HTR-8/SVneo (cell line): ENCODE measurements at regions not wholly inside any gene's neighbourhood (a gene's known extent, or its start where the extent isn't known, plus 50 kb on each side); places are given as distances from the start of the nearest gene placed in this dataset.

Source experiments
- DNase-seq: peaks from one replicate; pipeline ENCODE4 v3.0.0; 2011; ENCODE audit warnings: low spot score, mixed read lengths; ENCODE audit not compliant: insufficient read length
- FAIRE-seq: peaks from 2 replicates; lab custom pipeline; 2011; peaks lifted over from hg19 to GRCh38; lab: Jason Lieb, UNC

- FAIRE-seq (no peak), DNase-seq (no peak)
Measured at GRCh38 chr3:176740906-176741663, 456.2 kb downstream of the TBL1XR1 start.

GRCh38 chr3:176739159-176739558 lies 458.1 kb downstream of the TBL1XR1 start:
- FAIRE-seq (no peak), DNase-seq (no peak)

- DNase-seq (no peak), FAIRE-seq (no peak)
Measured at GRCh38 chr3:176737480-176738110, 459.7 kb downstream of the TBL1XR1 start.

- DNase-seq (no peak), FAIRE-seq (no peak)
Measured at GRCh38 chr3:176734146-176734545, 463.1 kb downstream of the TBL1XR1 start.

- DNase-seq (no peak), FAIRE-seq (no peak)
Measured at GRCh38 chr3:176724394-176724759, 472.9 kb downstream of the TBL1XR1 start.

GRCh38 chr3:176723758-176724393 lies 473.4 kb downstream of the TBL1XR1 start:
- no peak for DNase-seq
- no peak for FAIRE-seq

- FAIRE-seq: no peak
- no peak for DNase-seq
Measured at GRCh38 chr3:176714034-176714433, 483.2 kb downstream of the TBL1XR1 start.

- no peak for FAIRE-seq
- DNase-seq: no peak
Measured at GRCh38 chr3:176712191-176712590, 485.1 kb downstream of the TBL1XR1 start.

- FAIRE-seq: no peak
- no peak for DNase-seq
Measured at GRCh38 chr3:176699288-176699687, 498.0 kb downstream of the TBL1XR1 start.

- DNase-seq: no peak
- FAIRE-seq: no peak
Measured at GRCh38 chr3:176697284-176697889, 499.9 kb downstream of the TBL1XR1 start.

- FAIRE-seq: no peak
- DNase-seq: no peak
Measured at GRCh38 chr3:176696816-176697215, 500.5 kb downstream of the TBL1XR1 start.

- DNase-seq (no peak), FAIRE-seq (no peak)
Measured at GRCh38 chr3:176692966-176693785, 504.1 kb downstream of the TBL1XR1 start.

GRCh38 chr3:176692199-176692965 lies 504.9 kb downstream of the TBL1XR1 start:
- DNase-seq (no peak), FAIRE-seq (no peak)

- no peak for DNase-seq
- FAIRE-seq: no peak
Measured at GRCh38 chr3:176690083-176690869, 507.0 kb downstream of the TBL1XR1 start.

- FAIRE-seq (no peak), DNase-seq (no peak)
Measured at GRCh38 chr3:176687754-176688153, 509.5 kb downstream of the TBL1XR1 start.

- FAIRE-seq (no peak), DNase-seq (no peak)
Measured at GRCh38 chr3:176683382-176683781, 513.9 kb downstream of the TBL1XR1 start.

GRCh38 chr3:176663837-176664831 lies 533.1 kb downstream of the TBL1XR1 start:
- no peak for FAIRE-seq
- peak; percentile 34 for DNase-seq

GRCh38 chr3:176663387-176663786 lies 533.9 kb downstream of the TBL1XR1 start:
- FAIRE-seq (no peak), DNase-seq (no peak)
